ENCODE measurements at regions not wholly inside any gene's neighbourhood (a gene's known extent, or its start where the extent isn't known, plus 50 kb on each side); places are given as distances from the start of the nearest gene placed in this dataset.

- TF ChIP-seq CTCF (IDR thresholded peaks at IDR 0.05) (no peak), POLR2A (IDR thresholded peaks at IDR 0.05) (no peak)
Measured at GRCh38 chr15:79653533-79653932, 221.4 kb downstream of the MINAR1 start.
